ENCODE measurements at regions not wholly inside any gene's neighbourhood (a gene's known extent, or its start where the extent isn't known, plus 50 kb on each side); places are given as distances from the start of the nearest gene placed in this dataset.
A peak's percentile ranks its signal among the peaks of the same experiment; 100 is the strongest.

GRCh38 chr11:21897752-21898151, 295.1 kb upstream of the ANO5 start:
- Mint-ChIP-seq H3K9me3 (peaks cover 2 to 21% (median 2%) of the 10 kb centered on the region in 3 donors), H3K4me1 (no peaks in the 10 kb centered on the region), H3K4me3 (no peak overlapping the region), H3K27me3 (no peaks in the 10 kb centered on the region), H3K36me3 (peaks cover 2% of the 10 kb centered on the region), H3K27ac (no peak overlapping the region)

- H3K36me3 Mint-ChIP-seq, result no peaks in the 10 kb centered on the region
- no peaks in the 10 kb centered on the region for H3K27me3 Mint-ChIP-seq
- H3K27ac Mint-ChIP-seq, result no peak overlapping the region
- peaks cover 2 to 5% (median 4%) of the 10 kb centered on the region in 3 donors for H3K9me3 Mint-ChIP-seq
- H3K4me3 Mint-ChIP-seq, result no peak overlapping the region
- peaks cover 0 to 1% (median 0%) of the 10 kb centered on the region in 3 donors for H3K4me1 Mint-ChIP-seq
These were observed 284.7 kb upstream of the ANO5 start for GRCh38 chr11:21908211-21908610.

GRCh38 chr11:21909145-21909544, 283.7 kb upstream of the ANO5 start:
- H3K9me3 Mint-ChIP-seq, result peaks cover 3 to 7% (median 4%) of the 10 kb centered on the region in 3 donors
- no peaks in the 10 kb centered on the region for H3K27me3 Mint-ChIP-seq
- no peaks in the 10 kb centered on the region for H3K36me3 Mint-ChIP-seq
- no peak overlapping the region for H3K4me3 Mint-ChIP-seq
- no peak overlapping the region for H3K27ac Mint-ChIP-seq
- H3K4me1 Mint-ChIP-seq, result peaks cover 0 to 1% (median 0%) of the 10 kb centered on the region in 3 donors

GRCh38 chr11:21911061-21911460, 281.8 kb upstream of the ANO5 start:
- H3K27me3 Mint-ChIP-seq, result no peaks in the 10 kb centered on the region
- peaks cover 5 to 13% (median 6%) of the 10 kb centered on the region in 3 donors for H3K9me3 Mint-ChIP-seq
- no peaks in the 10 kb centered on the region for H3K36me3 Mint-ChIP-seq
- H3K4me3 Mint-ChIP-seq, result no peak overlapping the region
- H3K4me1 Mint-ChIP-seq, result peaks cover 0 to 1% (median 0%) of the 10 kb centered on the region in 3 donors
- H3K27ac Mint-ChIP-seq, result no peak overlapping the region

GRCh38 chr11:21912285-21912684, 280.6 kb upstream of the ANO5 start:
- H3K9me3 Mint-ChIP-seq, result peaks cover 7 to 14% (median 8%) of the 10 kb centered on the region in 3 donors
- peaks cover 0 to 1% (median 0%) of the 10 kb centered on the region in 3 donors for H3K4me1 Mint-ChIP-seq
- H3K27ac Mint-ChIP-seq, result no peak overlapping the region
- H3K4me3 Mint-ChIP-seq, result no peak overlapping the region
- H3K27me3 Mint-ChIP-seq, result no peaks in the 10 kb centered on the region
- H3K36me3 Mint-ChIP-seq, result no peaks in the 10 kb centered on the region

- peak overlapping the region in 1 of 3 donors; percentile 37 for H3K27ac Mint-ChIP-seq
- H3K4me3 Mint-ChIP-seq, result no peak overlapping the region
- no peaks in the 10 kb centered on the region for H3K36me3 Mint-ChIP-seq
- no peaks in the 10 kb centered on the region for H3K27me3 Mint-ChIP-seq
- no peaks in the 10 kb centered on the region for H3K4me1 Mint-ChIP-seq
- peaks cover under 1 to 2% (median 2%) of the 10 kb centered on the region in 3 donors for H3K9me3 Mint-ChIP-seq
These were observed 271.7 kb upstream of the ANO5 start for GRCh38 chr11:21921151-21921550.

- Mint-ChIP-seq H3K27ac (no peak overlapping the region), H3K9me3 (peaks cover 0 to 7% (median 0%) of the 10 kb centered on the region in 3 donors), H3K4me1 (no peaks in the 10 kb centered on the region), H3K36me3 (no peaks in the 10 kb centered on the region), H3K4me3 (no peak overlapping the region), H3K27me3 (no peaks in the 10 kb centered on the region)
These were observed 268.6 kb upstream of the ANO5 start for GRCh38 chr11:21924262-21924661.

- Mint-ChIP-seq H3K27me3 (no peaks in the 10 kb centered on the region), H3K4me1 (no peaks in the 10 kb centered on the region), H3K9me3 (peaks cover 0 to 7% (median 0%) of the 10 kb centered on the region in 3 donors), H3K4me3 (no peak overlapping the region), H3K36me3 (no peaks in the 10 kb centered on the region), H3K27ac (no peak overlapping the region)
These were observed 265.3 kb upstream of the ANO5 start for GRCh38 chr11:21927628-21928027.

GRCh38 chr11:21928847-21929246, 264.0 kb upstream of the ANO5 start:
- Mint-ChIP-seq H3K36me3 (no peaks in the 10 kb centered on the region), H3K27me3 (no peaks in the 10 kb centered on the region), H3K4me3 (no peak overlapping the region), H3K27ac (no peak overlapping the region), H3K9me3 (peaks cover 0 to 9% (median 0%) of the 10 kb centered on the region in 3 donors), H3K4me1 (no peaks in the 10 kb centered on the region)

- no peaks in the 10 kb centered on the region for H3K4me1 Mint-ChIP-seq
- H3K4me3 Mint-ChIP-seq, result no peak overlapping the region
- no peaks in the 10 kb centered on the region for H3K36me3 Mint-ChIP-seq
- H3K9me3 Mint-ChIP-seq, result peaks cover 0 to 10% (median 0%) of the 10 kb centered on the region in 3 donors
- H3K27me3 Mint-ChIP-seq, result no peaks in the 10 kb centered on the region
- H3K27ac Mint-ChIP-seq, result no peak overlapping the region
These were observed 262.5 kb upstream of the ANO5 start for GRCh38 chr11:21930408-21930807.

- no peaks in the 10 kb centered on the region for H3K4me1 Mint-ChIP-seq
- H3K27me3 Mint-ChIP-seq, result no peaks in the 10 kb centered on the region
- H3K9me3 Mint-ChIP-seq, result peaks cover 0 to 12% (median 2%) of the 10 kb centered on the region in 3 donors
- no peak overlapping the region for H3K4me3 Mint-ChIP-seq
- H3K27ac Mint-ChIP-seq, result no peak overlapping the region
- no peaks in the 10 kb centered on the region for H3K36me3 Mint-ChIP-seq
These were observed 261.3 kb upstream of the ANO5 start for GRCh38 chr11:21931436-21932101.

GRCh38 chr11:21933095-21933494, 259.8 kb upstream of the ANO5 start:
- no peak overlapping the region for H3K27ac Mint-ChIP-seq
- no peak overlapping the region for H3K4me3 Mint-ChIP-seq
- H3K9me3 Mint-ChIP-seq, result peaks cover 0 to 10% (median 3%) of the 10 kb centered on the region in 3 donors
- no peaks in the 10 kb centered on the region for H3K36me3 Mint-ChIP-seq
- no peaks in the 10 kb centered on the region for H3K4me1 Mint-ChIP-seq
- no peaks in the 10 kb centered on the region for H3K27me3 Mint-ChIP-seq

GRCh38 chr11:21944577-21944976, 248.3 kb upstream of the ANO5 start:
- Mint-ChIP-seq H3K4me1 (no peaks in the 10 kb centered on the region), H3K27me3 (no peaks in the 10 kb centered on the region), H3K9me3 (peaks cover 0 to 4% (median 2%) of the 10 kb centered on the region in 3 donors), H3K27ac (no peak overlapping the region), H3K4me3 (no peak overlapping the region), H3K36me3 (no peaks in the 10 kb centered on the region)

GRCh38 chr11:21948876-21949275, 244.0 kb upstream of the ANO5 start:
- Mint-ChIP-seq H3K27me3 (no peaks in the 10 kb centered on the region), H3K4me3 (no peak overlapping the region), H3K9me3 (peaks cover 0 to 7% (median 2%) of the 10 kb centered on the region in 3 donors), H3K36me3 (no peaks in the 10 kb centered on the region), H3K4me1 (no peaks in the 10 kb centered on the region), H3K27ac (no peak overlapping the region)

GRCh38 chr11:21949763-21950413, 243.0 kb upstream of the ANO5 start:
- H3K4me3 Mint-ChIP-seq, result no peak overlapping the region
- H3K4me1 Mint-ChIP-seq, result no peaks in the 10 kb centered on the region
- H3K9me3 Mint-ChIP-seq, result peaks cover 4 to 10% (median 4%) of the 10 kb centered on the region in 3 donors
- H3K27ac Mint-ChIP-seq, result no peak overlapping the region
- H3K36me3 Mint-ChIP-seq, result no peaks in the 10 kb centered on the region
- H3K27me3 Mint-ChIP-seq, result no peaks in the 10 kb centered on the region

- peaks cover 2 to 8% (median 3%) of the 10 kb centered on the region in 3 donors for H3K9me3 Mint-ChIP-seq
- no peaks in the 10 kb centered on the region for H3K27me3 Mint-ChIP-seq
- H3K36me3 Mint-ChIP-seq, result no peaks in the 10 kb centered on the region
- H3K4me3 Mint-ChIP-seq, result no peak overlapping the region
- no peaks in the 10 kb centered on the region for H3K4me1 Mint-ChIP-seq
- H3K27ac Mint-ChIP-seq, result no peak overlapping the region
These were observed 229.9 kb upstream of the ANO5 start for GRCh38 chr11:21963013-21963412.
